Astrocyte (in vitro differentiated cells and primary cell): ENCODE measurements at regions not wholly inside any gene's neighbourhood (a gene's known extent, or its start where the extent isn't known, plus 50 kb on each side); places are given as distances from the start of the nearest gene placed in this dataset.
A peak's percentile ranks its signal among the peaks of the same experiment; 100 is the strongest.

Source experiments
- DNase-seq: peaks from one replicate; pipeline ENCODE4 v3.0.0-alpha.2; 2010; ENCODE audit warnings: low read depth
- FAIRE-seq: peaks from 2 replicates; lab custom pipeline; 2011; peaks lifted over from hg19 to GRCh38; lab: Jason Lieb, UNC
- H2AFZ ChIP-seq: 2 replicates; pipeline ENCODE4 v1.6.0; 2012; ENCODE audit warnings: low read depth, low read length, inconsistent platforms
- H3K27ac ChIP-seq: 2 replicates; pipeline ENCODE4 v1.5.1; 2011; ENCODE audit warnings: low read depth, low read length, inconsistent platforms
- H3K27me3 ChIP-seq: 2 replicates; pipeline ENCODE4 v1.6.0; 2011; ENCODE audit warnings: low read length, inconsistent platforms; ENCODE audit not compliant: insufficient read depth
- H3K36me3 ChIP-seq: 2 replicates; pipeline ENCODE4 v1.5.1; 2011; ENCODE audit warnings: low read length, inconsistent platforms; ENCODE audit not compliant: insufficient read depth
- H3K4me1 ChIP-seq: 2 replicates; pipeline ENCODE4 v1.5.1; 2011; ENCODE audit warnings: low read length, inconsistent platforms; ENCODE audit not compliant: insufficient read depth
- H3K4me2 ChIP-seq: 2 replicates; pipeline ENCODE4 v1.6.0; 2012; ENCODE audit warnings: low read length, inconsistent platforms
- H3K4me3 ChIP-seq: 2 replicates; pipeline ENCODE4 v1.5.1; 2011; ENCODE audit warnings: low read depth, mild to moderate bottlenecking, low read length, inconsistent platforms; ENCODE audit not compliant: insufficient read depth
- H3K79me2 ChIP-seq: 2 replicates; pipeline ENCODE4 v1.6.0; 2012; ENCODE audit warnings: mild to moderate bottlenecking, low read length, inconsistent platforms; ENCODE audit not compliant: insufficient read depth
- H3K9ac ChIP-seq: 2 replicates; pipeline ENCODE4 v1.6.0; 2012; ENCODE audit warnings: mild to moderate bottlenecking, low read length, inconsistent platforms
- H3K9me3 ChIP-seq: 2 replicates; pipeline ENCODE4 v1.5.1; 2012; ENCODE audit warnings: low read depth, mild to moderate bottlenecking, low read length, inconsistent platforms; ENCODE audit not compliant: insufficient read depth
- H4K20me1 ChIP-seq: 2 replicates; pipeline ENCODE4 v1.6.0; 2012; ENCODE audit warnings: low read length, inconsistent platforms; ENCODE audit not compliant: insufficient read depth
- H3K27ac Mint-ChIP-seq: one replicate; pipeline ENCODE4 v1.8.0; 2021; ENCODE audit warnings: mild to moderate bottlenecking, mixed read lengths; ENCODE audit not compliant: unreplicated experiment
- H3K27me3 Mint-ChIP-seq: one replicate; pipeline ENCODE4 v1.8.0; 2021; ENCODE audit warnings: low read depth, mixed read lengths; ENCODE audit not compliant: unreplicated experiment
- H3K36me3 Mint-ChIP-seq: one replicate; pipeline ENCODE4 v1.8.0; 2021; ENCODE audit warnings: low read depth, mixed read lengths; ENCODE audit not compliant: unreplicated experiment
- H3K4me1 Mint-ChIP-seq: one replicate; pipeline ENCODE4 v1.8.0; 2021; ENCODE audit warnings: low read depth, mixed read lengths; ENCODE audit not compliant: unreplicated experiment
- H3K4me3 Mint-ChIP-seq: one replicate; pipeline ENCODE4 v1.8.0; 2021; ENCODE audit warnings: mild to moderate bottlenecking, moderate library complexity, mixed read lengths; ENCODE audit not compliant: unreplicated experiment
- H3K9me3 Mint-ChIP-seq: one replicate; pipeline ENCODE4 v1.8.0; 2021; ENCODE audit warnings: mild to moderate bottlenecking, mixed read lengths; ENCODE audit not compliant: unreplicated experiment
- EZH2 ChIP-seq: IDR thresholded peaks from 2 replicates; pipeline ENCODE4 v1.6.1; 2012; ENCODE audit warnings: mild to moderate bottlenecking, low read length, inconsistent platforms; ENCODE audit not compliant: insufficient read depth
- TF ChIP-seq, protein P1 (sequence below): IDR thresholded peaks from 2 replicates; pipeline ENCODE4 v1.5.1; 2011; ENCODE audit warnings: low read depth, mild to moderate bottlenecking, inconsistent platforms, low read length, moderate library complexity; ENCODE audit not compliant: insufficient read depth

DNA sequence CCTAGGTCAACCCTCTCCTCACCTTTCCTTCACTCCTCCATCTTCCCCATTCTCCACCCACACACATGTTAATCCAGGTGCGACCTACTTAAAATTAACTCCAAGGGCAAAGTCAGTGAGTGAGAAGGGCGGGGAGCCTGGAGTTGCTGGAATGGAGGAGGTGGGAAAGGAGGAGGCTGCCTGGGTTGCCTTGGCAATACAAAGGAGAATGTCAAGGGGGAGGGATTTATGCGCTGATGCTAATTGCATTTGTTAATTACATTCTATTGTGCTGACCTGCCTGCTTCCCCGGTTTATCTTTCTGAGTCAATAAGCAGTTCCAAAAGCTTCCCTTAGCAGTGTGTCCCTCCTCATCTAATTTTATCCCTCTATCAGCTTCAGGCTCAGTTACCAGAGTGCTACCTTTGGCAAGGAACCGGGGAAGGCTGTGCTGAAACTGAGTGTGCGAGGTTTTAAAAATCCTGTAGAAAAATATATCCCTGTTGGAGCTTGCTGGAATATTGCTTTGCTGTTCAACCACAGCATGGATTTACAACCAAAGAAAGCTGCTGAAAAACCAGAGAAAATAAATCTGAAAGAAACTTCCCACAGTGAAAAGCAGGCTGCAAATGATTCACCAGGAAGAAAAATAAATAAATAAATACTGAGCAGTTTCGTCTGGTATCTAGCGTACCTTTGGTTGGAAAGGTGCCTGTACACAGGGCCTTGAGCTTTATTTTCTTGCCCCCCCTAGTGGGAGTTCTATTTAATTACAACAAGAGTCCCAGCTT lies 113.2 kb upstream of the DGKB start:
- Histone ChIP-seq H2AFZ (peak overlapping the region; percentile 43), H3K4me3 (peak overlapping the region; percentile 29), H3K4me2 (peak overlapping the region; percentile 81), H3K36me3 (no peaks in the 10 kb centered on the region), H3K4me1 (no peaks in the 10 kb centered on the region), H4K20me1 (no peaks in the 10 kb centered on the region), H3K79me2 (no peaks in the 10 kb centered on the region), H3K9ac (peak overlapping the region; percentile 13), H3K27ac (no peak overlapping the region), H3K27me3 (no peaks in the 10 kb centered on the region), H3K9me3 (no peaks in the 10 kb centered on the region)
- FAIRE-seq (no peak), DNase-seq (peak; percentile 56)
- Mint-ChIP-seq H3K36me3 (no peaks in the 10 kb centered on the region), H3K27me3 (no peaks in the 10 kb centered on the region), H3K27ac (no peak overlapping the region), H3K9me3 (no peaks in the 10 kb centered on the region), H3K4me3 (no peak overlapping the region), H3K4me1 (no peaks in the 10 kb centered on the region)
- no peak for TF ChIP-seq EZH2
- TF ChIP-seq, protein P1, sequence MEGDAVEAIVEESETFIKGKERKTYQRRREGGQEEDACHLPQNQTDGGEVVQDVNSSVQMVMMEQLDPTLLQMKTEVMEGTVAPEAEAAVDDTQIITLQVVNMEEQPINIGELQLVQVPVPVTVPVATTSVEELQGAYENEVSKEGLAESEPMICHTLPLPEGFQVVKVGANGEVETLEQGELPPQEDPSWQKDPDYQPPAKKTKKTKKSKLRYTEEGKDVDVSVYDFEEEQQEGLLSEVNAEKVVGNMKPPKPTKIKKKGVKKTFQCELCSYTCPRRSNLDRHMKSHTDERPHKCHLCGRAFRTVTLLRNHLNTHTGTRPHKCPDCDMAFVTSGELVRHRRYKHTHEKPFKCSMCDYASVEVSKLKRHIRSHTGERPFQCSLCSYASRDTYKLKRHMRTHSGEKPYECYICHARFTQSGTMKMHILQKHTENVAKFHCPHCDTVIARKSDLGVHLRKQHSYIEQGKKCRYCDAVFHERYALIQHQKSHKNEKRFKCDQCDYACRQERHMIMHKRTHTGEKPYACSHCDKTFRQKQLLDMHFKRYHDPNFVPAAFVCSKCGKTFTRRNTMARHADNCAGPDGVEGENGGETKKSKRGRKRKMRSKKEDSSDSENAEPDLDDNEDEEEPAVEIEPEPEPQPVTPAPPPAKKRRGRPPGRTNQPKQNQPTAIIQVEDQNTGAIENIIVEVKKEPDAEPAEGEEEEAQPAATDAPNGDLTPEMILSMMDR = peak; percentile 85

- no peak overlapping the region for H2AFZ ChIP-seq
- no peak overlapping the region for H3K4me2 ChIP-seq
- Mint-ChIP-seq H3K4me3 (no peak overlapping the region), H3K9me3 (no peaks in the 10 kb centered on the region), H3K36me3 (no peaks in the 10 kb centered on the region), H3K4me1 (no peaks in the 10 kb centered on the region), H3K27me3 (no peaks in the 10 kb centered on the region), H3K27ac (no peak overlapping the region)
- H3K9ac ChIP-seq = no peak overlapping the region
- no peaks in the 10 kb centered on the region for H4K20me1 ChIP-seq
- H3K4me3 ChIP-seq = no peak overlapping the region
- no peak for FAIRE-seq
- H3K79me2 ChIP-seq = no peaks in the 10 kb centered on the region
- DNase-seq = no peak
- no peaks in the 10 kb centered on the region for H3K4me1 ChIP-seq
- no peaks in the 10 kb centered on the region for H3K36me3 ChIP-seq
- no peaks in the 10 kb centered on the region for H3K9me3 ChIP-seq
- TF ChIP-seq, protein P1 = no peak
- TF ChIP-seq EZH2 = no peak
- no peaks in the 10 kb centered on the region for H3K27me3 ChIP-seq
- no peak overlapping the region for H3K27ac ChIP-seq
Measured at GRCh38 chr7:15012135-15012534, 109.6 kb upstream of the DGKB start.

DNA sequence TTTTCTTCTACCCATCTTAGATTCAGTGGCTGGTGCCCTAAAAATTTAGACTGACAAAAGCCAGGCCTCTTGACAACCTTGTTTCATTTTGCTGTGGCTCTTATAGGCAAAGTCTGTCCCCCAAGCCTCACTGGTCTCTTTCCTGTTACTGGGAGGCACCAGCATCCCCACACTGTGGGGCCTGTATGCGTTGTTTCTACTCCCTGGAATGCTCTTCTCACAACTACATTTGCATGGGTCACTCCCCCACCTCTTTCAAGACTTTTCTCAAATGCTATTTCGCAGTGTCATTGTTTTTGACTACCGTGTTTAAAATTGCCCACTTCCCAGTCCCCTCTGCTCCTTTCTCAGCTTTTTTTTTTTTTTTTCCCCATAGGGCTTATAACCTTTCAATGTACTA lies 108.7 kb upstream of the DGKB start:
- TF ChIP-seq EZH2 = no peak
- TF ChIP-seq, protein P1 = no peak

More for the DNA sequence above, 108.7 kb upstream of the DGKB start:
- Mint-ChIP-seq H3K27ac (no peak overlapping the region), H3K9me3 (no peaks in the 10 kb centered on the region), H3K4me3 (no peak overlapping the region), H3K36me3 (no peaks in the 10 kb centered on the region), H3K27me3 (no peaks in the 10 kb centered on the region), H3K4me1 (no peaks in the 10 kb centered on the region)
- H3K9me3 ChIP-seq = no peaks in the 10 kb centered on the region
- no peak overlapping the region for H2AFZ ChIP-seq
- no peak overlapping the region for H3K9ac ChIP-seq
- H3K4me2 ChIP-seq = no peak overlapping the region
- H3K79me2 ChIP-seq = no peaks in the 10 kb centered on the region
- H4K20me1 ChIP-seq = no peaks in the 10 kb centered on the region
- FAIRE-seq = no peak
- H3K36me3 ChIP-seq = no peaks in the 10 kb centered on the region
- no peak overlapping the region for H3K27ac ChIP-seq
- H3K27me3 ChIP-seq = no peaks in the 10 kb centered on the region
- H3K4me1 ChIP-seq = no peaks in the 10 kb centered on the region
- H3K4me3 ChIP-seq = no peak overlapping the region
- DNase-seq = no peak
